OCI-M1 (cell line): ENCODE measurements at regions not wholly inside any gene's neighbourhood (a gene's known extent, or its start where the extent isn't known, plus 50 kb on each side); places are given as distances from the start of the nearest gene placed in this dataset.
"Not testable (repeated sequence)": the region's sequence is repeated elsewhere in the genome, so short reads cannot be mapped to it uniquely, and the experiment has no call there.

ENCODE experiments used
- DNase-seq: peaks from one replicate; lab custom pipeline; 2025; lab: John Stamatoyannopoulos, UW

GRCh38 chrX:115357326-115358120 is 68.0 kb downstream of the LUZP4 start:
- no peak for DNase-seq

GRCh38 chrX:115359508-115359907 is 70.0 kb downstream of the LUZP4 start:
- DNase-seq: not testable (repeated sequence)

- DNase-seq: no peak
Observed at GRCh38 chrX:115360220-115360781, 70.8 kb downstream of the LUZP4 start.

- DNase-seq: peak; percentile 54
Observed at GRCh38 chrX:115362334-115363095, 73.0 kb downstream of the LUZP4 start.

- DNase-seq: no peak
Observed at GRCh38 chrX:115363372-115363771, 73.9 kb downstream of the LUZP4 start.

- DNase-seq: no peak
Observed at GRCh38 chrX:115363897-115364296, 74.4 kb downstream of the LUZP4 start.

- peak; percentile 4 for DNase-seq
Observed at GRCh38 chrX:115364670-115365069, 75.2 kb downstream of the LUZP4 start.

GRCh38 chrX:115366535-115366934 is 77.0 kb downstream of the LUZP4 start:
- no peak for DNase-seq

- DNase-seq: no peak
Observed at GRCh38 chrX:115367455-115367854, 77.9 kb downstream of the LUZP4 start.

GRCh38 chrX:115367951-115368350 is 78.4 kb downstream of the LUZP4 start:
- no peak for DNase-seq

GRCh38 chrX:115368876-115369275 is 79.4 kb downstream of the LUZP4 start:
- no peak for DNase-seq

GRCh38 chrX:115372152-115372551 is 82.6 kb downstream of the LUZP4 start:
- no peak for DNase-seq

GRCh38 chrX:115373308-115373707 is 83.8 kb downstream of the LUZP4 start:
- DNase-seq: no peak

- peak; percentile 13 for DNase-seq
Observed at GRCh38 chrX:115378471-115378870, 89.0 kb downstream of the LUZP4 start.

- DNase-seq: no peak
Observed at GRCh38 chrX:115387327-115387726, 97.8 kb downstream of the LUZP4 start.

GRCh38 chrX:115388879-115389278 is 99.4 kb downstream of the LUZP4 start:
- DNase-seq: no peak

GRCh38 chrX:115390078-115390477 is 100.6 kb downstream of the LUZP4 start:
- no peak for DNase-seq

- DNase-seq: no peak
Observed at GRCh38 chrX:115392031-115392430, 102.5 kb downstream of the LUZP4 start.

GRCh38 chrX:115392871-115393270 is 103.4 kb downstream of the LUZP4 start:
- DNase-seq: no peak

GRCh38 chrX:115393271-115393670 is 103.8 kb downstream of the LUZP4 start:
- DNase-seq: peak; percentile 53

GRCh38 chrX:115394806-115395205 is 105.3 kb downstream of the LUZP4 start:
- not testable (repeated sequence) for DNase-seq

- no peak for DNase-seq
Observed at GRCh38 chrX:115399306-115399705, 109.8 kb downstream of the LUZP4 start.

GRCh38 chrX:115400960-115401359 is 111.4 kb downstream of the LUZP4 start:
- DNase-seq: no peak
